Endothelial cell (in vitro differentiated cells): ENCODE measurements at regions not wholly inside any gene's neighbourhood (a gene's known extent, or its start where the extent isn't known, plus 50 kb on each side); places are given as distances from the start of the nearest gene placed in this dataset. TPM values are rescaled to one million over a fixed set of nuclear protein-coding genes. Genes with fewer than 3 reads are reported as not detected.
"Not testable (repeated sequence)": the region's sequence is repeated elsewhere in the genome, so short reads cannot be mapped to it uniquely, and the experiment has no call there.

Source experiments
- DNase-seq: peaks from one replicate; pipeline ENCODE4 v3.0.0; 2021; ENCODE audit warnings: low spot score
- H3K27ac Mint-ChIP-seq: one replicate; pipeline ENCODE4 v1.8.0; 2021; ENCODE audit warnings: mixed read lengths, inconsistent platforms; ENCODE audit not compliant: unreplicated experiment
- H3K27me3 Mint-ChIP-seq: one replicate; pipeline ENCODE4 v1.8.0; 2021; ENCODE audit warnings: mild to moderate bottlenecking, moderate library complexity, mixed read lengths, inconsistent platforms; ENCODE audit not compliant: unreplicated experiment
- H3K36me3 Mint-ChIP-seq: one replicate; pipeline ENCODE4 v1.8.0; 2021; ENCODE audit warnings: mild to moderate bottlenecking, low read depth, mixed read lengths, inconsistent platforms; ENCODE audit not compliant: unreplicated experiment
- H3K4me1 Mint-ChIP-seq: one replicate; pipeline ENCODE4 v1.8.0; 2021; ENCODE audit warnings: mild to moderate bottlenecking, mixed read lengths, inconsistent platforms; ENCODE audit not compliant: unreplicated experiment
- H3K4me3 Mint-ChIP-seq: one replicate; pipeline ENCODE4 v1.8.0; 2021; ENCODE audit warnings: mild to moderate bottlenecking, mixed read lengths, inconsistent platforms; ENCODE audit not compliant: unreplicated experiment
- H3K9me3 Mint-ChIP-seq: one replicate; pipeline ENCODE4 v1.8.0; 2021; ENCODE audit warnings: mixed read lengths, inconsistent platforms; ENCODE audit not compliant: unreplicated experiment
- CTCF ChIP-seq: fragments of 200-600 bp; sonication (generic); IDR thresholded peaks from one replicate; pipeline ENCODE4 v1.5.0; 2021; ENCODE audit warnings: antibody characterized with exemption; ENCODE audit not compliant: unreplicated experiment
- microRNA-seq: library from miRNA; unstranded; fragments of <30 nt; microRNA quantifications from one replicate; pipeline ENCODE4, GENCODE V29; 2020; ENCODE audit not compliant: unreplicated experiment

- DNase-seq, result no peak
- TF ChIP-seq CTCF, result no peak
- H3K4me3 Mint-ChIP-seq, result no peak overlapping the region
- H3K9me3 Mint-ChIP-seq, result no peaks in the 10 kb centered on the region
- H3K4me1 Mint-ChIP-seq, result no peaks in the 10 kb centered on the region
- H3K27ac Mint-ChIP-seq, result no peak overlapping the region
- H3K27me3 Mint-ChIP-seq, result no peaks in the 10 kb centered on the region
- no peaks in the 10 kb centered on the region for H3K36me3 Mint-ChIP-seq
Observed at GRCh38 chr6:106724337-106724736, 95.0 kb downstream of the QRSL1 start.

- H3K4me1 Mint-ChIP-seq, H3K9me3 Mint-ChIP-seq, H3K27ac Mint-ChIP-seq, DNase-seq, H3K4me3 Mint-ChIP-seq, H3K36me3 Mint-ChIP-seq, H3K27me3 Mint-ChIP-seq: not testable (repeated sequence)
Observed at GRCh38 chr6:106723419-106723818, 94.0 kb downstream of the QRSL1 start.

DNA sequence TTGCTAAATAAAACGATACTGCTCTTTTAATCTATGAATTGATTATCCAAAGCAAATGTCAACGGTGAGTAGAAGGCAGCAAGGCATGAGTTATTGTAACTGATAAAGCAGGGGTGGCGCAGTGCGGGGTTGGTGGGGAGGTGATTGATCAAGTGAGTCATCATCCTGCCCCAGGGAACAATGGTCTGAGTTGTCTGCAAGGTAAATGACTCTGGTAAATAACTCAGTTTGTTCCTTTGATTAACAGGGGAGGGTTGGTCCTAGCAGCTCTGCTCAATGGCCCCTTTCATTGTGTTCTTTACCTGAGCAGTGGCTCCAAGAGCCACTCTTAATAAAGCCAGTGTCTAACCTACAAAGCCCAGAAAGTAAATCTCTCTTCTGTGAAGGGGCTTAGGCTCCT is 91.8 kb downstream of the QRSL1 start:
- H3K4me1 Mint-ChIP-seq, result peaks cover 13% of the 10 kb centered on the region
- H3K27ac Mint-ChIP-seq, H3K4me3 Mint-ChIP-seq, H3K36me3 Mint-ChIP-seq, H3K9me3 Mint-ChIP-seq, DNase-seq, H3K27me3 Mint-ChIP-seq: not testable (repeated sequence)

Small RNAs in the stretch of these regions (microRNA-seq; reads per million reads assigned to microRNA genes)
- gene MIR587, result not detected
